ENCODE measurements at regions not wholly inside any gene's neighbourhood (a gene's known extent, or its start where the extent isn't known, plus 50 kb on each side); places are given as distances from the start of the nearest gene placed in this dataset.
"Not testable (repeated sequence)": the region's sequence is repeated elsewhere in the genome, so short reads cannot be mapped to it uniquely, and the experiment has no call there.

DNA sequence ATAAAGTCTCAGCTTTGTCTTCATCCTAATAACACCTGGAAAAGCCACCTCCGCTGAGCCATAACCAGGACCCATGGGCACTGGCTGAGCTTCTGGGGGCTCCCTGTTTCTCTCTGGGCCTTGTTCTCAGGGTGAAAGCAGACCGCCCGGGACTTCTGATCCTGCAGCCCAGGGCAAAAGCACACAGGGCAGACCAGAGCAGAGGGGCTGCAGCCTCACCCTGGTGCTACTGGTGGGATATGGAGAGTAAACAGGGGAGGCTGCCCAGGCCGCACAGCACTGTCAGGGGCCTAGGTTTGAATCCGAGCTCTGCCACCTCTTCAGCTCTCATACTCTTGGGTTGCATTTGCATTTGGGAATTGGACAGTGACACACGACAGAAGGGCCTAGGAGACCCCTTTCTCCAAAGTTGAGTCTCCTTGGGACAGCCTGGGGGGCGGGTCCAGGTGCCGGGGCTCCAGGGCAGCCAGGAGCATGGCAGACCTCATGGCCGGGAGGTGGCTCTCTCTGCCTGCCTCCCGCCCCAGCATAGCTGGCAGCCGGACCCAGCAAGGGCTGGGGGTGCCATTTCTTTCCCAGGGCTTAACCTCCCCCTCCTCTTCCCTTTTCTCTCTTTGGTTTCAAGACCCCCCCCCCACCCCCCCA is 164.9 kb downstream of the INHBB start:
- Histone ChIP-seq H3K27ac (no peak overlapping the region), H3K9me3 (no peaks in the 10 kb centered on the region), H3K4me3 (no peak overlapping the region), H3K36me3 (no peaks in the 10 kb centered on the region), H3K27me3 (no peaks in the 10 kb centered on the region), H3K4me1 (no peaks in the 10 kb centered on the region)
- TF ChIP-seq POLR2A (IDR thresholded peaks at IDR 0.05), result no peak
- TF ChIP-seq, protein P1, sequence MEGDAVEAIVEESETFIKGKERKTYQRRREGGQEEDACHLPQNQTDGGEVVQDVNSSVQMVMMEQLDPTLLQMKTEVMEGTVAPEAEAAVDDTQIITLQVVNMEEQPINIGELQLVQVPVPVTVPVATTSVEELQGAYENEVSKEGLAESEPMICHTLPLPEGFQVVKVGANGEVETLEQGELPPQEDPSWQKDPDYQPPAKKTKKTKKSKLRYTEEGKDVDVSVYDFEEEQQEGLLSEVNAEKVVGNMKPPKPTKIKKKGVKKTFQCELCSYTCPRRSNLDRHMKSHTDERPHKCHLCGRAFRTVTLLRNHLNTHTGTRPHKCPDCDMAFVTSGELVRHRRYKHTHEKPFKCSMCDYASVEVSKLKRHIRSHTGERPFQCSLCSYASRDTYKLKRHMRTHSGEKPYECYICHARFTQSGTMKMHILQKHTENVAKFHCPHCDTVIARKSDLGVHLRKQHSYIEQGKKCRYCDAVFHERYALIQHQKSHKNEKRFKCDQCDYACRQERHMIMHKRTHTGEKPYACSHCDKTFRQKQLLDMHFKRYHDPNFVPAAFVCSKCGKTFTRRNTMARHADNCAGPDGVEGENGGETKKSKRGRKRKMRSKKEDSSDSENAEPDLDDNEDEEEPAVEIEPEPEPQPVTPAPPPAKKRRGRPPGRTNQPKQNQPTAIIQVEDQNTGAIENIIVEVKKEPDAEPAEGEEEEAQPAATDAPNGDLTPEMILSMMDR (IDR thresholded peaks at IDR 0.05), result no peak
- peak in 1 of 3 donors; percentile 34 for DNase-seq

DNA sequence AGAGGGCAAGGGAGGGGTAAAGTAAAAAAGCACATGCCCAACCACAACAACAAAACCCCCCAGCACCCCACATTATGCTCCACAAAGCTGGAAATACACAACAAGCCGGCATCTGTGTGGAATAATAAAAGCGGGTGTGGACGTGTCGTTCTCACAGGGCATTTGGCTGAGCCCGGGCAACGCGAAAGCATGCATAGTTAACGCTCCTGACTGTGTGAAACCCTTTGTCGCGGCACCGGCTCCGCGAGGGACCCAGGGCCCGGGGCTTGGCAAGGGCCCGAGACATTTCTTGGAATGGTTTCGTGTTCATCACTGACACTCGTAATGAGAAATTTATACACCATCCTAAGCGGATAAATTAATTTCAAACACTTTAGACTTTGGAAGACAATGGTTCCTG is 165.6 kb downstream of the INHBB start:
- no peaks in the 10 kb centered on the region for H3K27me3 ChIP-seq
- H3K4me3 ChIP-seq, result no peak overlapping the region
- no peaks in the 10 kb centered on the region for H3K9me3 ChIP-seq
- TF ChIP-seq, protein P1 (IDR thresholded peaks at IDR 0.05), result no peak
- TF ChIP-seq POLR2A (IDR thresholded peaks at IDR 0.05), result no peak
- H3K27ac ChIP-seq, result no peak overlapping the region
- peak in 1 of 3 donors; percentile 37 for DNase-seq
- H3K4me1 ChIP-seq, result no peaks in the 10 kb centered on the region
- no peaks in the 10 kb centered on the region for H3K36me3 ChIP-seq

DNA sequence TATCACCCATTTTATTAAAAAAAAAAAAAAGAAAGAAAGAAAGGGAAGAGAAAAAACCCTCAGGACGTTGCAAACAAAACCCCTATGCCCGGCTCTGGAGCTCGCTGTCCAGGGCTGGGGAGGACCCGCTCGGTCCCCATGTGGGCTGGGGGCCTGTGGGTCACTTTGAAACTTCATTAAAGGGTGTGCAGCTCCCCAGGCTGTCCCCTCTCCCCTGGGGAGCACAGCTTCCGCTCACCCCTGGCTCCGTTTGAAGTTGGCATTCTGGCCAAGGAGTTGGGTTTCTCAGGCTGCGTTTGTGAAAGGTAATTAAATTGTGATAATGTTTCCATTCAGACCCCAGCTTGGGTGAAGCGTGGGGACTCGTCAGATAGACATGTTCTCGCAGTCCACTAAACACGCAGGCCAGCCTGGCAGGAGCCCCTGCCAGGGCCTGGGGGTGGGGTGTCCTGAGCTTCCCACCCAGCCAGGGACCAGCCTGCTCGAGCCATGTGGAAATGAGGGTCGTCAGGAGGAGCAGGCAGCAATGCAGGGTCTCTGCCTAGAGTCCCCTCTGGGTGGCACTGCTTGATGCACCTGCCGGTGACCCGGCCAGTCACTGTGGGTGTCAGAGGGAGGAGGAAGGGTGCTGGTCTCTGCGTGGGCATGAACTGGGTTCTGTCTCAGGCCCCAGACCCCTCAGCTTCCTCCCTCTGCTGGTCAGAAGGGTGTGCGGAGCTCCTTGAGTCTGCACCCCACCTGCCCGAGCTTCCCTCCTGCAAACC is 166.2 kb downstream of the INHBB start:
- no peaks in the 10 kb centered on the region for H3K27me3 ChIP-seq
- no peak overlapping the region for H3K4me3 ChIP-seq
- no peaks in the 10 kb centered on the region for H3K4me1 ChIP-seq
- H3K9me3 ChIP-seq, result no peaks in the 10 kb centered on the region
- H3K36me3 ChIP-seq, result no peaks in the 10 kb centered on the region
- no peak overlapping the region for H3K27ac ChIP-seq
- peak in 1 of 3 donors; percentile 26 for DNase-seq
- TF ChIP-seq, protein P1 (IDR thresholded peaks at IDR 0.05), result no peak
- no peak for TF ChIP-seq POLR2A (IDR thresholded peaks at IDR 0.05)

DNA sequence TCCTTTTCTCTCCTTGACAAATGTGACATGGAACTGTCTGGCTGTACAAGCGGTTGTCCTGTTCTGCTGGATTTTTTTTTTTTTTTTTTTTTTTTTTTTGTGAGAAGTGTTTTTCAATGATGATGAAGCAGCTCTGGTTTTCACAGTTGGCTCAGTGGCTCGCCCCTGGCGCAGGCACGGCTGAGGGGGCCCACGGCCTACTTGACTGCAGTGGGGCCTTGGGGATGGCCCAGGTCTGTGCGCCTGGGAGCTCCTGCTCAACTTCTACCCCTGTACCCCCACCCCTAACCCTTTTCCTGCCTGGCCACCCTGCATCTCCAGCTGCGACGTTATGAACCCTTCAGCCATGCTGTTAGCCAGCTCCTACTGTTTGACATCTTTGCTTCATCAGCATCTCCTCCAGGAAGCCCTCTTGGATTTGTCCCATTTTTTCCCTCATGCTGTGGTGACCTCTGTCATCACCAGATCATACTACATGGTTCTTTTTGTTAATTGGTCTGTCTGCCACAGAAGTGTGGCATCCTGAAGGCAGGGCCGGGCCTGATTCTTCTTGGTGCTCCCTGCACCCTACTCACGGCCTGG is 167.9 kb downstream of the INHBB start:
- TF ChIP-seq, protein P1 (IDR thresholded peaks at IDR 0.05), result no peak
- no peak for TF ChIP-seq POLR2A (IDR thresholded peaks at IDR 0.05)
- H3K27ac ChIP-seq, result no peak overlapping the region
- H3K36me3 ChIP-seq, result no peaks in the 10 kb centered on the region
- no peaks in the 10 kb centered on the region for H3K9me3 ChIP-seq
- H3K27me3 ChIP-seq, result no peaks in the 10 kb centered on the region
- H3K4me1 ChIP-seq, result no peaks in the 10 kb centered on the region
- peak in 1 of 3 donors; percentile 38 for DNase-seq
- no peak overlapping the region for H3K4me3 ChIP-seq

DNA sequence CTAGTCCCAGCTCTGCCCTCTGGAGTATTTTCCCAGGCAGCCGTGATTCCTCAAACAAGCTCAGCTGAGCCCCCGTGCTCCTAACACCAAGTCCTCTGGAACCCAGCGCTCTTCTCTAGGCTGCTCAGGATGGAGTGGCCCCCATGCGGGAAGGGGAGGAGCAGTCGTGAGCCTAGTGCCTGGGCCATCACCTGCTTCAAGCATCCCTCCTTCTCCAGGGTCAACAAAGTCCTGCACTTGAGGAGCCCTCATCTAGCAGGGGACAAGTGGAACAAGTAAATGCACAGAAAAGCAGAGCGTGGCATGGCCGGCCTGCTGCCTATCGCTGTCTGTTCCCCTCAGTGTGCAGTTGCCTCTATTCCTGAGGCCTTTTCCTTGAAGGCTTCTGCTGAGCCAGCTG is 168.6 kb downstream of the INHBB start:
- no peaks in the 10 kb centered on the region for H3K36me3 ChIP-seq
- H3K4me3 ChIP-seq, result no peak overlapping the region
- no peak overlapping the region for H3K27ac ChIP-seq
- no peaks in the 10 kb centered on the region for H3K9me3 ChIP-seq
- DNase-seq, result peak in 1 of 3 donors; percentile 19
- H3K4me1 ChIP-seq, result no peaks in the 10 kb centered on the region
- no peaks in the 10 kb centered on the region for H3K27me3 ChIP-seq
- no peak for TF ChIP-seq POLR2A (IDR thresholded peaks at IDR 0.05)
- TF ChIP-seq, protein P1 (IDR thresholded peaks at IDR 0.05), result no peak

DNA sequence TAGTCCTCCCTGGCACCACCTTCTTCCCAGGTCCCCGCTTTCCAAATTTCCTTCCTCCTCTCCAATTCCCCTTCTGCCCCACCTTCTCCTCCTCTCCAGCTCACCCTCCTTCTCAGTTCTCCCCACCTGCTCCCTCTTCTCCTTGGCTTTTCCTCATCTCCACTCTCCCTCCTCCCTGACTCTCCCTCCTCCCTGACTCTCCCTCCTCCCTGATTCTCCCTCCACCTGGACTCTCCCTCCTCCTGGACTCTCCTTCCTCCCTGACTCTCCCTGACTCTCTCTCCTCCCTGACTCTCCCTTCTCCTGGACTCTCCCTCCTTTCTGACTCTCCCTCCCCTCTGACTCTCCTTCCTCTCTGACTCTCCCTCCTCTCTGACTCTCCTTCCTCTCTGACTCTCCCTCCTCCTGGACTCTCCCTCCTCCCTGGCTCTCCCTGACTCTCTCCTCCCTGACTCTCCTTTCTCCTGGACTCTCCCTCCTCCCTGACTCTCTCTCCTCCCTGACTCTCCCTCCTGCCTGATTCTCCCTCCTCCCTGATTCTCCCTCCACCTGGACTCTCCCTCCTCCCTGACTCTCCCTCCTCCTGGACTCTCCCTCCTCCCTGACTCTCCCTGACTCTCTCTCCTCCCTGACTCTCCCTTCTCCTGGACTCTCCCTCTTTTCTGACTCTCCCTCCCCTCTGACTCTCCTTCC is 169.3 kb downstream of the INHBB start:
- not testable (repeated sequence) for H3K4me3 ChIP-seq, H3K36me3 ChIP-seq, H3K4me1 ChIP-seq, H3K27ac ChIP-seq, H3K27me3 ChIP-seq, H3K9me3 ChIP-seq
- peak in 1 of 3 donors; percentile 2 for DNase-seq
